LNCAP (cell line): ENCODE measurements at regions not wholly inside any gene's neighbourhood (a gene's known extent, or its start where the extent isn't known, plus 50 kb on each side); places are given as distances from the start of the nearest gene placed in this dataset.

Experiments
- TF ChIP-seq, protein P1 (sequence below): fragments of 450-650 bp; IDR thresholded peaks from 2 replicates; pipeline ENCODE4 v1.5.1; 2017; ENCODE audit warnings: mild to moderate bottlenecking

GRCh38 chr6:27177485-27178406 is 69.8 kb upstream of the PRSS16 start:
- TF ChIP-seq, protein P1, sequence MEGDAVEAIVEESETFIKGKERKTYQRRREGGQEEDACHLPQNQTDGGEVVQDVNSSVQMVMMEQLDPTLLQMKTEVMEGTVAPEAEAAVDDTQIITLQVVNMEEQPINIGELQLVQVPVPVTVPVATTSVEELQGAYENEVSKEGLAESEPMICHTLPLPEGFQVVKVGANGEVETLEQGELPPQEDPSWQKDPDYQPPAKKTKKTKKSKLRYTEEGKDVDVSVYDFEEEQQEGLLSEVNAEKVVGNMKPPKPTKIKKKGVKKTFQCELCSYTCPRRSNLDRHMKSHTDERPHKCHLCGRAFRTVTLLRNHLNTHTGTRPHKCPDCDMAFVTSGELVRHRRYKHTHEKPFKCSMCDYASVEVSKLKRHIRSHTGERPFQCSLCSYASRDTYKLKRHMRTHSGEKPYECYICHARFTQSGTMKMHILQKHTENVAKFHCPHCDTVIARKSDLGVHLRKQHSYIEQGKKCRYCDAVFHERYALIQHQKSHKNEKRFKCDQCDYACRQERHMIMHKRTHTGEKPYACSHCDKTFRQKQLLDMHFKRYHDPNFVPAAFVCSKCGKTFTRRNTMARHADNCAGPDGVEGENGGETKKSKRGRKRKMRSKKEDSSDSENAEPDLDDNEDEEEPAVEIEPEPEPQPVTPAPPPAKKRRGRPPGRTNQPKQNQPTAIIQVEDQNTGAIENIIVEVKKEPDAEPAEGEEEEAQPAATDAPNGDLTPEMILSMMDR, result peak; percentile 57

DNA sequence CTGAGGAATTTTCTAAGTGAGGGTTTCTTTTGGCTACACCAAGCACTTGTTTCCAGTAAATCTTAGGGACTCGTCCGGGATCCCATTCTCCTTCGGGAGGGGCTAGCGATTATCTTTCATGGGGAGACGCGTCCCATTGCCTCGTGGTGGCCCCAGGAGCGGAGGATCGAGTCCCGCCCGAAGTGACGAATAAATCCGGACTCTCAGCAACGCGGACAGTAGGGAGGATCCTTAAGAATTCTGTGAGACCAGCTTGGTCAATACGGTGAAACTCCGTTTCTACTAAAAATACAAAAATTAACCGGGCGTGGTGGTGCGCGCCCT is 69.1 kb upstream of the PRSS16 start:
- TF ChIP-seq, protein P1, result no peak

- TF ChIP-seq, protein P1, result no peak
Measured at GRCh38 chr6:27178860-27179259, 68.6 kb upstream of the PRSS16 start.

DNA sequence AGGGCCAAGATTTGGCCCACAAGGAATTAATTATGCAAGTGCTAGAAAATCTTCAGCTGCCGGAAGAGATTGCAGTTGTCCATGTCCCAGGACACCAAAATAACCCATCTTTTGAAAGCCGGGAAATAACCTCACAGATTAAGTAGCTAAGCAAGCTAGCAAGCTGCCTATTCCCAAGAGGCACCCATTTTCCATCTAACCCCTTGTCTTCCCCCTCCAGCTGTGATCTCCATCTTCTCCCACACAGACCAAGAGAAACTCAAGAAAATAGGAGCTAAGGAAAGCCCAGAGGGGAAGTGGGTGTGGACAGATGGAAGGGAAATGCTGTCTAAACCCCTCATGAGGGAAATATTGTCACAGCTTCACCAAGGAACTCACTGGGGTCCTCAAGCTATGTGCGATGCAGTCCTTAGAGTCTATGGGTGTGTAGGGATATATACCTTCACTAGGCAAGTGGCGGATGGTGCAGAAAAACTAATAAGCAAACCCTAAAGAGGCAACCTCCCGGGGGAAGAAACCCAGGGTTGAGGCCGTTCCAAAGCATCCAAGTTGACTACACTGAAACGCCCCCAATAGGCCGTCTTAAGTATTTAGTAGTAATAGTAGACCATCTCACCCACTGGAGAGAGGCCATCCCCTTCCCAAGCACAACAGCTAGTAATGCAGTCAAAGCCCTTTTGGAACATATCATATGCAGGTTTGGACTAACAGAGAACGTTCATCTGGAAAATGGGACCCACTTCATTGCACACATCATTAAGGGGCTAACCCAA is 64.3 kb upstream of the PRSS16 start:
- TF ChIP-seq, protein P1, result no peak

- TF ChIP-seq, protein P1, result no peak
Measured at GRCh38 chr6:27187231-27188060, 60.1 kb upstream of the PRSS16 start.

DNA sequence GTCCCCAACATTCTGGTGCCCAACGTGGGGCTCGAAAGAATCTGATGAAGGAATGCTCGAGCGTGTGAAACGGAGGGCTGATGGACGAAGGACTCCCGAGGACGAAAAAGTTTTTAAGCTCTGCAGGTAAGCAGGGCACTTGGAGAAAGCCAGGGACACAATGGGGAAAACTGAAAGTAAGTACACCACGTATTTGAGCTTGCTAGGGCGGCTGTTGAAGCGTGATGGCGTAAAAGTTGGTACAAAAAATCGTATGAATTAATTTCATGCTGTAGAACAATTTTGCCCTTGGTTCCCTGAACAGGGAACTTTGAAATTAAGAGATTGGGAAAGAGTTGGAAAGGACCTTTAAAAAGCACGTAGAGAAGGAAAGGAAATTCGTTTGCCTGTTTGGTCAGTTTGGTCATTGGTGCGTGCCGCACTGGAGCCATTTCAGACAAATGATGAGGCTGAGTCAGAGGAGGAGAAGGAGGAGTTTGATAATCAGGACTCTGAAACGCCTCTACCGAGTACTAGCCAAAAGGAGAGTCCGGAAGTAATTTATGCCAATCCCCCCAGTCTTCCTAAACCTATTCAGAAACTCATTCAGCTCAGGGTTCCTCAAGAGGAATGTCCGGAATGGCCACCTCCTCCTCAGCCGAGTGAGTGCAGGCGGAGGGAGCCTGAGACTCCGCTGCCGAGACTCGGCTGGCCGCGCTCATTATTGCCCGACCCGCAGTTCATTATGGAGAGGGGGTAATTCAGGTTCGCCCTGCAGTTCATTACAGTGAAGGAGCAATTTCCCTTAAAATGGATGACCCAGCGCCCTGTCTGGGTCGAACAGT is 59.2 kb upstream of the PRSS16 start:
- TF ChIP-seq, protein P1, result no peak
